Muscle of leg (tissue), 3 donors: ENCODE measurements at regions not wholly inside any gene's neighbourhood (a gene's known extent, or its start where the extent isn't known, plus 50 kb on each side); places are given as distances from the start of the nearest gene placed in this dataset.
"Not testable (repeated sequence)": the region's sequence is repeated elsewhere in the genome, so short reads cannot be mapped to it uniquely, and the experiment has no call there.

Experiments
- DNase-seq: peaks from one replicate; pipeline ENCODE4 v3.0.0; 2013
- H3K27ac ChIP-seq: one replicate; pipeline ENCODE4 v1.5.1; 2013; ENCODE audit warnings: mild to moderate bottlenecking, low read length, control low read depth
- H3K27me3 ChIP-seq: one replicate; pipeline ENCODE4 v1.6.1; 2013; ENCODE audit warnings: low read length; ENCODE audit not compliant: control insufficient read depth, insufficient read depth
- H3K36me3 ChIP-seq: one replicate; pipeline ENCODE4 v1.6.1; 2013; ENCODE audit warnings: low read length; ENCODE audit not compliant: control insufficient read depth, insufficient read depth
- H3K4me1 ChIP-seq: one replicate; pipeline ENCODE4 v1.6.1; 2013; ENCODE audit warnings: low read length; ENCODE audit not compliant: control insufficient read depth, insufficient read depth
- H3K4me3 ChIP-seq: one replicate; pipeline ENCODE4 v1.5.1; 2013; ENCODE audit warnings: low read length, control low read depth
- H3K9me3 ChIP-seq: replicated peaks from 2 replicates; pipeline ENCODE4 v1.6.1; 2013; ENCODE audit warnings: low read depth, low read length; ENCODE audit not compliant: control insufficient read depth
- WGBS: methylation state at CpG from one replicate; pipeline ENCODE4 v1.1.5; 2013; ENCODE audit warnings: missing lambda C conversion rate; ENCODE audit not compliant: insufficient coverage; 5-methylcytosine and 5-hydroxymethylcytosine counted together

DNA sequence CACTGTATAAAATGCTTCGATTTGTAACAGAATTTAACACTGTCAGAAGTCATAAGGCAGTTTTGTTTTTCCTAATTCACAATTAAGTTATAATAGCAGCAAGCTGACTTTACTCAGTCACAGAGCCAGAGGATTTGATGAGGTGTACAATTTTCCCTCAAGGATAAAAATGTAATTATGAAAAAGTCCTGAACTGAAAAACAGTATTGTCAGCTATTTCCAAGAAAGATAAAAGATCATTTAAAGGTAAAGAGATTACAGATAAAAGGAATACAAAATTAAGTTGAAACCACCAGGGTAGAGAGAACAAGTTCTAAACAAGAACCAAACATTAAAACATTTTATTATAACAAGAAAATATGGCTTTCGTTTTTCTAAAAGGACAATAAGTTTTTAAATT is 86.8 kb upstream of the ZFP42 start:
- no CpG with 5 or more reads among the region's 2 CpGs for whole genome bisulfite sequencing
- DNase-seq, result no peak

GRCh38 chr4:187910741-187911140 is 84.8 kb upstream of the ZFP42 start:
- peak; percentile 70 for DNase-seq
- Histone ChIP-seq H3K27me3 (no peaks in the 10 kb centered on the region), H3K9me3 (no peaks in the 10 kb centered on the region), H3K4me1 (peaks cover 5% of the 10 kb centered on the region), H3K4me3 (no peak overlapping the region), H3K27ac (no peak overlapping the region), H3K36me3 (no peaks in the 10 kb centered on the region)
- WGBS, result 40% methylated on average over 1 of the region's 4 CpGs

More for the DNA sequence above, 86.8 kb upstream of the ZFP42 start:
- Histone ChIP-seq H3K4me3 (no peak overlapping the region), H3K36me3 (no peaks in the 10 kb centered on the region), H3K4me1 (peaks cover 5% of the 10 kb centered on the region), H3K27ac (no peak overlapping the region), H3K27me3 (no peaks in the 10 kb centered on the region), H3K9me3 (no peaks in the 10 kb centered on the region)

DNA sequence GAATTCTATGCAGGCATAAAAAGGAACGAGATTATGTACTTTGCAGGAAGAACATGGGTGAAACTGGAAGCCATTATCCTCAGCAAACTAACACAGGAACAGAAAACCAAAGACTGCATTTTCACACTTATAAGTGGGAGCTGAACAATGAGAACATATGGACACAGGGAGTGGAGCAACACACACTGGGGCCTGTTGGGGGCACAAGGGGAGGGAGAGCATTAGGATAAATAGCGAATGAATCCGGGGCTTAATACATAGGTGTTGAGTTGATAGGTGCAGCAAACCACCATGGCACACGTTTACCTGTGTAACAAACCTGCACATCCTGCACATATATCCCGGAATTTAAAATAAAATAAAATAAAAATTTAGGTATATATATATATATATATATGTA is 80.2 kb upstream of the ZFP42 start:
- H3K4me1 ChIP-seq, H3K4me3 ChIP-seq, H3K27ac ChIP-seq, H3K36me3 ChIP-seq, H3K27me3 ChIP-seq, DNase-seq, H3K9me3 ChIP-seq: not testable (repeated sequence)
- WGBS, result no CpG with 5 or more reads among the region's 5 CpGs

- Histone ChIP-seq H3K4me3 (no peak overlapping the region), H3K27me3 (no peaks in the 10 kb centered on the region), H3K27ac (no peak overlapping the region), H3K9me3 (no peaks in the 10 kb centered on the region), H3K36me3 (no peaks in the 10 kb centered on the region), H3K4me1 (no peaks in the 10 kb centered on the region)
- 100% methylated on average over 2 of the region's 3 CpGs for WGBS
- DNase-seq, result no peak
These were observed 75.6 kb upstream of the ZFP42 start for GRCh38 chr4:187919966-187920365.

DNA sequence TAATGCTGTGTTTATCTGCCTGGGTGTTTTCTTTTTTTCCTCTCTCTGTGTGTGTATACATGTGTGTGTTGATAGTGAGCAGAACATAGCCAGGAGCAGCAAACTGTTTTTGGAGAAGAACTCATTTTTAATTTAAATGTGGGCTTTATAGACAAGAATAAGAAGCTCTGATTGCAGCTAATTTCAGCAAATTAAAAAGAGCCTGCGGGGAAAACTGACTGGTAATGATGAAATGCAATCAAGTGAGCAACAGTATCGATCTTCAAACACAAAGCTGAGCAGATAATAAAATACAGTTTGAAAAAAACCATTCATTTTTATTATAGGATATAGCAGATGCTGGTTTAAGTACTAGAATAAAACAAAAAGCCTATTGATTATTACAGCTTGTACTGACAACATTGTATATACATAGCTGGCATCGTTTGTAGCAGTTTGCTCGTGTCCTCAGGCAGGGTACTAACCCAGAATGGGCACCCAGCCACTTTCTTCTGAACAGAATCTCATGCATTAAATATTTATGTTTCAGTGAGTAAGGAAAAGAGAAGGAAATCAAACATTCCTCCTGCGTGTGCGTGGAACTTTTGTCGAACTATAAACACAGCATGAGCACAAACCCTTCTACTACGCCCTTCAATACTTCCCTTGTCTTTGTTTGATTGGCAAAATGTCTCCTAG is 73.5 kb upstream of the ZFP42 start:
- Histone ChIP-seq H3K27ac (no peak overlapping the region), H3K27me3 (no peaks in the 10 kb centered on the region), H3K4me1 (no peaks in the 10 kb centered on the region), H3K9me3 (no peaks in the 10 kb centered on the region), H3K36me3 (no peaks in the 10 kb centered on the region), H3K4me3 (no peak overlapping the region)
- no CpG with 5 or more reads among the region's 8 CpGs for WGBS
- DNase-seq, result no peak

DNA sequence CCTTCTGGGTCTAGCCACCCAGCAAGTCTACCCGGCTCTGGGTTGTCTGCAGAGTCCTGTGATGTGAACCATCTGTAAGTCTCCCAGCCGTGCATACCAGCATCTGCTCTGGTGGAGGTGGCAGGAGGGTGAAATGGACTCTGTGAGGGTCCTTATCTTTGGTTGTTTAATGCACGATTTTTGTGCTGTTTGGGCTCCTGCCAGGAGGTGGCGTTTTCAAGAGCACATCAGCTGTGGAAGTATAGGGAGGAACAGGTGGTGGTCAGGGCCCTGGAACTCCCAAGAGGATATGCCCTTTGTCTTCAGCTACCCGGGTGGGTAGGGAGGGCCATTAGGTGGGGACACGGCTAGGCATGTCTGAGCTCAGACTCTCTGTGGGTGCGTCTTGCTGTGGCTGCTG is 66.5 kb upstream of the ZFP42 start:
- WGBS, result 80% methylated on average over 5 of the region's 7 CpGs
- Histone ChIP-seq H3K27me3 (no peaks in the 10 kb centered on the region), H3K4me1 (no peaks in the 10 kb centered on the region), H3K9me3 (no peaks in the 10 kb centered on the region), H3K36me3 (no peaks in the 10 kb centered on the region), H3K4me3 (no peak overlapping the region), H3K27ac (no peak overlapping the region)
- no peak for DNase-seq

- Histone ChIP-seq H3K4me1 (no peaks in the 10 kb centered on the region), H3K9me3 (peaks cover 3% of the 10 kb centered on the region), H3K27ac (no peak overlapping the region), H3K27me3 (no peaks in the 10 kb centered on the region), H3K36me3 (no peaks in the 10 kb centered on the region), H3K4me3 (no peak overlapping the region)
- DNase-seq, result peak; percentile 44
- 14% methylated on average over 1 of the region's 3 CpGs for WGBS
These were observed 60.8 kb upstream of the ZFP42 start for GRCh38 chr4:187934766-187935165.

- Histone ChIP-seq H3K36me3 (no peaks in the 10 kb centered on the region), H3K27me3 (no peaks in the 10 kb centered on the region), H3K4me1 (no peaks in the 10 kb centered on the region), H3K9me3 (peaks cover 3% of the 10 kb centered on the region), H3K4me3 (no peak overlapping the region), H3K27ac (no peak overlapping the region)
- WGBS, result 97% methylated on average over 18 of the region's 25 CpGs
- no peak for DNase-seq
These were observed 58.0 kb upstream of the ZFP42 start for GRCh38 chr4:187937557-187937956.

DNA sequence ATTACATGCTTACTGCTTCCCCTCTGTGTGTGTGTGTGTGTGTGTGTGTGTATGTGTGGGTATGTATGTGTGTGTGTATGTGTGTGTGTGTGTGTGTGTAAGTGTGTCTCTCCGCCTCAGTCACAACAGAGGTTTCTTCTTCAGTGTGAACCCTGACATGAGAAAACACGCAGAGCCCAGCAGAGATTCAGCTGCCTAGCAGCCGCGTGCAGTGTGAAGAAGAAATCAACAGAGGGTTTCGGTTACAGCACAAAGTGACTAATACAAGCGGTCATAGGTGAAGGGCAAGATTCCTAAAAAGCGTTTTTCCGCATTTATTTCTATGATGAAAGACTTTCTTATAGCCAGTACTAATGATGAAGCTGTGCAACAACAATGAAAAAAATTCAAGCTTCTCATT is 55.3 kb upstream of the ZFP42 start:
- H3K36me3 ChIP-seq, result no peaks in the 10 kb centered on the region
- no peak overlapping the region for H3K27ac ChIP-seq
- H3K27me3 ChIP-seq, result no peaks in the 10 kb centered on the region
- DNase-seq, result peak; percentile 26
- H3K9me3 ChIP-seq, result peaks cover 3% of the 10 kb centered on the region
- no peaks in the 10 kb centered on the region for H3K4me1 ChIP-seq
- 64% methylated on average over 2 of the region's 8 CpGs for WGBS
- no peak overlapping the region for H3K4me3 ChIP-seq

- Histone ChIP-seq H3K4me3 (no peak overlapping the region), H3K27me3 (no peaks in the 10 kb centered on the region), H3K36me3 (no peaks in the 10 kb centered on the region), H3K27ac (no peak overlapping the region), H3K9me3 (no peaks in the 10 kb centered on the region), H3K4me1 (no peaks in the 10 kb centered on the region)
- DNase-seq, result no peak
- no CpG with 5 or more reads among the region's 6 CpGs for WGBS
These were observed 52.6 kb upstream of the ZFP42 start for GRCh38 chr4:187942968-187943367.

GRCh38 chr4:187944179-187944578 is 51.4 kb upstream of the ZFP42 start:
- 73% methylated on average over 4 of the region's 7 CpGs for WGBS
- no peaks in the 10 kb centered on the region for H3K36me3 ChIP-seq
- no peaks in the 10 kb centered on the region for H3K4me1 ChIP-seq
- no peak for DNase-seq
- no peak overlapping the region for H3K4me3 ChIP-seq
- H3K27me3 ChIP-seq, result no peaks in the 10 kb centered on the region
- H3K9me3 ChIP-seq, result no peaks in the 10 kb centered on the region
- H3K27ac ChIP-seq, result no peak overlapping the region
